Central memory CD4-positive, alpha-beta T cell (primary cell): ENCODE measurements at regions not wholly inside any gene's neighbourhood (a gene's known extent, or its start where the extent isn't known, plus 50 kb on each side); places are given as distances from the start of the nearest gene placed in this dataset.
"Not testable (repeated sequence)": the region's sequence is repeated elsewhere in the genome, so short reads cannot be mapped to it uniquely, and the experiment has no call there.

Experiments used
- DNase-seq: peaks from one replicate; pipeline ENCODE4 v3.0.0; 2022

GRCh38 chr10:32140403-32140802 is 84.2 kb upstream of the KIF5B start:
- DNase-seq: no peak

GRCh38 chr10:32139223-32140073 is 83.2 kb upstream of the KIF5B start:
- DNase-seq: no peak

GRCh38 chr10:32136927-32137326 is 80.7 kb upstream of the KIF5B start:
- not testable (repeated sequence) for DNase-seq

GRCh38 chr10:32135796-32136195 is 79.6 kb upstream of the KIF5B start:
- not testable (repeated sequence) for DNase-seq

- DNase-seq: no peak
Observed at GRCh38 chr10:32132357-32132946, 76.2 kb upstream of the KIF5B start.

- no peak for DNase-seq
Observed at GRCh38 chr10:32131388-32131787, 75.2 kb upstream of the KIF5B start.

- DNase-seq: no peak
Observed at GRCh38 chr10:32130788-32131187, 74.6 kb upstream of the KIF5B start.

GRCh38 chr10:32125023-32125422 is 68.8 kb upstream of the KIF5B start:
- DNase-seq: no peak

GRCh38 chr10:32123021-32123420 is 66.8 kb upstream of the KIF5B start:
- DNase-seq: no peak

GRCh38 chr10:32121648-32122047 is 65.4 kb upstream of the KIF5B start:
- DNase-seq: no peak

- DNase-seq: no peak
Observed at GRCh38 chr10:32120147-32120546, 63.9 kb upstream of the KIF5B start.

- no peak for DNase-seq
Observed at GRCh38 chr10:32114508-32114907, 58.3 kb upstream of the KIF5B start.

GRCh38 chr10:32112055-32112454 is 55.8 kb upstream of the KIF5B start:
- DNase-seq: no peak

GRCh38 chr10:32111585-32111984 is 55.4 kb upstream of the KIF5B start:
- DNase-seq: no peak

- DNase-seq: no peak
Observed at GRCh38 chr10:32110790-32111189, 54.6 kb upstream of the KIF5B start.

GRCh38 chr10:32109603-32110002 is 53.4 kb upstream of the KIF5B start:
- no peak for DNase-seq
